ENCODE measurements at regions not wholly inside any gene's neighbourhood (a gene's known extent, or its start where the extent isn't known, plus 50 kb on each side); places are given as distances from the start of the nearest gene placed in this dataset.

- Histone ChIP-seq H3K27me3 (no peaks in the 10 kb centered on the region), H3K36me3 (no peaks in the 10 kb centered on the region), H3K4me3 (no peak overlapping the region), H3K4me1 (peaks cover 0 to 44% (median 20%) of the 10 kb centered on the region in 3 donors), H3K9me3 (no peaks in the 10 kb centered on the region), H3K27ac (no peak overlapping the region)
- intact Hi-C loops (cut with DNase I): no loop called here
- 56 to 83% methylated on average over 3 of the region's 3 CpGs for WGBS, 2 donors
- no peak for DNase-seq
- TF ChIP-seq, protein P1, sequence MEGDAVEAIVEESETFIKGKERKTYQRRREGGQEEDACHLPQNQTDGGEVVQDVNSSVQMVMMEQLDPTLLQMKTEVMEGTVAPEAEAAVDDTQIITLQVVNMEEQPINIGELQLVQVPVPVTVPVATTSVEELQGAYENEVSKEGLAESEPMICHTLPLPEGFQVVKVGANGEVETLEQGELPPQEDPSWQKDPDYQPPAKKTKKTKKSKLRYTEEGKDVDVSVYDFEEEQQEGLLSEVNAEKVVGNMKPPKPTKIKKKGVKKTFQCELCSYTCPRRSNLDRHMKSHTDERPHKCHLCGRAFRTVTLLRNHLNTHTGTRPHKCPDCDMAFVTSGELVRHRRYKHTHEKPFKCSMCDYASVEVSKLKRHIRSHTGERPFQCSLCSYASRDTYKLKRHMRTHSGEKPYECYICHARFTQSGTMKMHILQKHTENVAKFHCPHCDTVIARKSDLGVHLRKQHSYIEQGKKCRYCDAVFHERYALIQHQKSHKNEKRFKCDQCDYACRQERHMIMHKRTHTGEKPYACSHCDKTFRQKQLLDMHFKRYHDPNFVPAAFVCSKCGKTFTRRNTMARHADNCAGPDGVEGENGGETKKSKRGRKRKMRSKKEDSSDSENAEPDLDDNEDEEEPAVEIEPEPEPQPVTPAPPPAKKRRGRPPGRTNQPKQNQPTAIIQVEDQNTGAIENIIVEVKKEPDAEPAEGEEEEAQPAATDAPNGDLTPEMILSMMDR (IDR thresholded peaks at IDR 0.05): no peak
- no peak for TF ChIP-seq POLR2A (IDR thresholded peaks at IDR 0.05)
Measured at GRCh38 chr3:73723596-73723995, 98.9 kb upstream of the PDZRN3 start.

DNA sequence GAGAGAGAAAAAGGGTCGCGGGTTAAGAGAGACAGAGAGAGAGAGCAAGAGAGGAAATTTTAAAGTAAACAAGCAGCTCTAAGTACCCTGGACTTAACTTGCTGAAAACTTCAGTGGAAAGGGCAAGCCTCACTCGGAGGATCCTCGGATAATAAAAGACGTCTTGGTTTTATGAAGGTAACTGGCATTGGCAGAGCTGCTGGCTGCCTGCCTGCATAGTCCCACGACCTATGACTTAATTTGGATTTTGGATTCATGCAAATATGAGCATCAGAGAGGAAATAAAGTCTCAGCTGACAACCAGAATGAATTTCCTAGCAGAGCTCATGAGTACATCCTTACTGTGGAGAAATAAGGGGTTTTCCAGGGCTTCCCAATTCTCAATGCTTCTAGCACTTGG, 95.1 kb upstream of the PDZRN3 start:
- 17 to 27% methylated on average over 6 of the region's 6 CpGs for WGBS, 2 donors
- Histone ChIP-seq H3K27ac (peak overlapping the region; percentile 60 to 85 (median 73)), H3K9me3 (no peaks in the 10 kb centered on the region), H3K27me3 (no peaks in the 10 kb centered on the region), H3K4me1 (peaks cover 0 to 45% (median 22%) of the 10 kb centered on the region in 3 donors), H3K4me3 (peak overlapping the region in 2 of 4 donors; percentile 6 to 30), H3K36me3 (no peaks in the 10 kb centered on the region)
- DNase-seq: no peak
- TF ChIP-seq, protein P1 (IDR thresholded peaks at IDR 0.05): no peak
- no peak for TF ChIP-seq POLR2A (IDR thresholded peaks at IDR 0.05)
- intact Hi-C loops (cut with DNase I): loop anchor here (10.0 kb wide), 1 partner anchor 95 kb away; the partner anchor contains the start of gene PDZRN3

GRCh38 chr3:73719413-73719851, 94.7 kb upstream of the PDZRN3 start:
- no peak for DNase-seq
- TF ChIP-seq, protein P1 (IDR thresholded peaks at IDR 0.05): no peak
- TF ChIP-seq POLR2A (IDR thresholded peaks at IDR 0.05): no peak
- no peaks in the 10 kb centered on the region for H3K36me3 ChIP-seq
- peak overlapping the region; percentile 60 to 85 (median 73) for H3K27ac ChIP-seq
- intact Hi-C loops (cut with DNase I): loop anchor here (10.0 kb wide), 1 partner anchor 95 kb away; the partner anchor contains the start of gene PDZRN3
- H3K4me1 ChIP-seq: peaks cover 0 to 45% (median 22%) of the 10 kb centered on the region in 3 donors
- WGBS, 2 donors: 16 to 51% methylated on average over 3 to 5 of the region's 5 CpGs
- H3K4me3 ChIP-seq: peak overlapping the region in 2 of 4 donors; percentile 6 to 30
- no peaks in the 10 kb centered on the region for H3K27me3 ChIP-seq
- H3K9me3 ChIP-seq: no peaks in the 10 kb centered on the region

- Histone ChIP-seq H3K27ac (peak overlapping the region; percentile 64 to 85 (median 82)), H3K4me1 (peaks cover 0 to 45% (median 22%) of the 10 kb centered on the region in 3 donors), H3K9me3 (no peaks in the 10 kb centered on the region), H3K4me3 (no peak overlapping the region), H3K36me3 (no peaks in the 10 kb centered on the region), H3K27me3 (no peaks in the 10 kb centered on the region)
- intact Hi-C loops (cut with DNase I): loop anchor here (10.0 kb wide), 1 partner anchor 94 kb away; the partner anchor contains the start of gene PDZRN3
- no peak for DNase-seq
- no peak for TF ChIP-seq POLR2A (IDR thresholded peaks at IDR 0.05)
- TF ChIP-seq, protein P1 (IDR thresholded peaks at IDR 0.05): no peak
- WGBS, 2 donors: 35 to 47% methylated on average over 5 of the region's 5 CpGs
Measured at GRCh38 chr3:73718326-73719110, 93.8 kb upstream of the PDZRN3 start.

DNA sequence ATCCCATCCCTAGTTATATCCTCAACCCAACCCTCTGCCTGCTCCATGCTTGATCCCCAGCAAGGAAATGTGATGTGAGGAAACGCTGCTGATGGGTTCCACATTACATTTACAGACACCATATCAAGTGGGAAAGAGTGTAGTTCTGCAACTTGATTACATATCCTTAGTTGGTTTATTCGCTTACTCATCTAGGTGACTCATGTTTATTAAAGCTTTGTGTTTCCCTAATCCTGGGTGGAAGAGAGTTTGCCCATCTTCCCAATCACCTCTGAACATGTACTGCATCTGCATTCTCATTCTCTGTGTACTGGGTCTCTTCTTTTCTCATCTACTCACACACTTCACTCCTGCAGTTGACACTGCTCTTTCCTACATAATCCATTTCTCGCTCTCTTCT, 91.7 kb upstream of the PDZRN3 start:
- Histone ChIP-seq H3K27me3 (no peaks in the 10 kb centered on the region), H3K27ac (peak overlapping the region; percentile 17 to 85 (median 73)), H3K4me3 (no peak overlapping the region), H3K9me3 (no peaks in the 10 kb centered on the region), H3K36me3 (no peaks in the 10 kb centered on the region), H3K4me1 (peaks cover 0 to 45% (median 22%) of the 10 kb centered on the region in 3 donors)
- DNase-seq: no peak
- intact Hi-C loops (cut with DNase I): loop anchor here (10.0 kb wide), 1 partner anchor 92 kb away; the partner anchor contains the start of gene PDZRN3
- TF ChIP-seq, protein P1 (IDR thresholded peaks at IDR 0.05): no peak
- TF ChIP-seq POLR2A (IDR thresholded peaks at IDR 0.05): no peak
- WGBS, 2 donors: 48 to 50% methylated on average over 3 of the region's 3 CpGs

All from esophagus squamous epithelium (tissue), 5 donors.